Adrenal gland (tissue), 5 donors: ENCODE measurements at regions not wholly inside any gene's neighbourhood (a gene's known extent, or its start where the extent isn't known, plus 50 kb on each side); places are given as distances from the start of the nearest gene placed in this dataset.

Experiments used
- POLR2A ChIP-seq, 2 donors: fragments of 450-650 bp; IDR thresholded peaks; one replicate each; pipeline ENCODE4 v1.6.1; 2017; ENCODE audit warnings: antibody characterized with exemption in 2 of 2, mild to moderate bottlenecking in 2 of 2, moderate library complexity in 1 of 2
- TF ChIP-seq, protein P1 (sequence below), 6 experiments: fragments of 450-650 bp in 4 of 6; fragments of 200-600 bp in 2 of 6; sonication (generic) in 1 of 6; IDR thresholded peaks; 1 replicate in 5 of 6; 2 replicates in 1 of 6; pipeline versions ENCODE4 v1.5.1 to v1.8.0; 2016 to 2021; ENCODE audit warnings: antibody characterized with exemption in 6 of 6, mild to moderate bottlenecking in 2 of 6, moderate library complexity in 1 of 6
- donor health status: DM: no; HTN: no; CAD: no.

DNA sequence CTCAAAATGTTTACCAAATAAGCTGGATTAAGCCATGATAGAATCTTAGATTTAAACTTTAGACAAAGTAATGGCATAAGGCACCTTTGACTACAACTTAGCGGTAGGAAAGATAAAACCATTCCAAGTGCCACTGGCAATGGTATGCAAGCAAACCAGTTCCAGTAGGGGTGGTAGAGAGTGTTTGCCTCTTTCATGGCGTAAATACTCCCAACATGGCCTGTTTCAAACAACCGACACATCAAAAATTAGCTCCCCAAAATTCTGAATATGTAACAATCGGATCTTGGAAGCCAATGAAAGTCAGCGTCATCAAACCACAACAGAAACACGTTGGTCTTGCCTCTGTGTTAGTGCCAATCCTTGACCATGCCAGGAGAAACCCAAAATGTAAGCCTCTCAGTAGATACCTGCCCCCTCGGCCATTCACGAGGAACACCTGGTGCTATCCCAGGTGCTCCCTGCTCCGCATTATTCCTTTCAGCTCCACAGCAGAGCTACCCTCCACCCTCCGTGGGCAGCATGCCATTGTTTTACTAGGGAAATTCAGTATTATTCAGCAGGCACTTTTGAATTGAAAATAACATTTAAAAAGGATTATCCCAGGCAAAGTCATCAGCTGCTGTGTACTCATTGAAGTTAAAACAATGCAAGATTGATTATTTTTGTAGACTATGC lies 307.8 kb upstream of the CDH11 start:
- TF ChIP-seq POLR2A (IDR thresholded peaks at IDR 0.05), result no peak
- TF ChIP-seq, protein P1, sequence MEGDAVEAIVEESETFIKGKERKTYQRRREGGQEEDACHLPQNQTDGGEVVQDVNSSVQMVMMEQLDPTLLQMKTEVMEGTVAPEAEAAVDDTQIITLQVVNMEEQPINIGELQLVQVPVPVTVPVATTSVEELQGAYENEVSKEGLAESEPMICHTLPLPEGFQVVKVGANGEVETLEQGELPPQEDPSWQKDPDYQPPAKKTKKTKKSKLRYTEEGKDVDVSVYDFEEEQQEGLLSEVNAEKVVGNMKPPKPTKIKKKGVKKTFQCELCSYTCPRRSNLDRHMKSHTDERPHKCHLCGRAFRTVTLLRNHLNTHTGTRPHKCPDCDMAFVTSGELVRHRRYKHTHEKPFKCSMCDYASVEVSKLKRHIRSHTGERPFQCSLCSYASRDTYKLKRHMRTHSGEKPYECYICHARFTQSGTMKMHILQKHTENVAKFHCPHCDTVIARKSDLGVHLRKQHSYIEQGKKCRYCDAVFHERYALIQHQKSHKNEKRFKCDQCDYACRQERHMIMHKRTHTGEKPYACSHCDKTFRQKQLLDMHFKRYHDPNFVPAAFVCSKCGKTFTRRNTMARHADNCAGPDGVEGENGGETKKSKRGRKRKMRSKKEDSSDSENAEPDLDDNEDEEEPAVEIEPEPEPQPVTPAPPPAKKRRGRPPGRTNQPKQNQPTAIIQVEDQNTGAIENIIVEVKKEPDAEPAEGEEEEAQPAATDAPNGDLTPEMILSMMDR (IDR thresholded peaks at IDR 0.05), result no peak
